ENCODE measurements at regions not wholly inside any gene's neighbourhood (a gene's known extent, or its start where the extent isn't known, plus 50 kb on each side); places are given as distances from the start of the nearest gene placed in this dataset.

GRCh38 chr5:27682600-27682999 lies 644.2 kb upstream of the CDH9 start:
- no peak for ATAC-seq (ENCODE audit: low read depth)
- Histone ChIP-seq H3K4me1 (ENCODE audit: insufficient read depth, poor library complexity, severe bottlenecking) (no peaks in the 10 kb centered on the region), H3K4me3 (ENCODE audit: severe bottlenecking) (no peak overlapping the region), H3K27ac (ENCODE audit: poor library complexity, severe bottlenecking) (no peak overlapping the region), H3K36me3 (ENCODE audit: low read depth) (no peaks in the 10 kb centered on the region), H3K27me3 (ENCODE audit: insufficient read depth, poor library complexity, severe bottlenecking) (no peaks in the 10 kb centered on the region), H3K9me3 (ENCODE audit: severe bottlenecking) (no peaks in the 10 kb centered on the region)
- DNase-seq (ENCODE audit: low spot score): no peak
- TF ChIP-seq, protein P1, sequence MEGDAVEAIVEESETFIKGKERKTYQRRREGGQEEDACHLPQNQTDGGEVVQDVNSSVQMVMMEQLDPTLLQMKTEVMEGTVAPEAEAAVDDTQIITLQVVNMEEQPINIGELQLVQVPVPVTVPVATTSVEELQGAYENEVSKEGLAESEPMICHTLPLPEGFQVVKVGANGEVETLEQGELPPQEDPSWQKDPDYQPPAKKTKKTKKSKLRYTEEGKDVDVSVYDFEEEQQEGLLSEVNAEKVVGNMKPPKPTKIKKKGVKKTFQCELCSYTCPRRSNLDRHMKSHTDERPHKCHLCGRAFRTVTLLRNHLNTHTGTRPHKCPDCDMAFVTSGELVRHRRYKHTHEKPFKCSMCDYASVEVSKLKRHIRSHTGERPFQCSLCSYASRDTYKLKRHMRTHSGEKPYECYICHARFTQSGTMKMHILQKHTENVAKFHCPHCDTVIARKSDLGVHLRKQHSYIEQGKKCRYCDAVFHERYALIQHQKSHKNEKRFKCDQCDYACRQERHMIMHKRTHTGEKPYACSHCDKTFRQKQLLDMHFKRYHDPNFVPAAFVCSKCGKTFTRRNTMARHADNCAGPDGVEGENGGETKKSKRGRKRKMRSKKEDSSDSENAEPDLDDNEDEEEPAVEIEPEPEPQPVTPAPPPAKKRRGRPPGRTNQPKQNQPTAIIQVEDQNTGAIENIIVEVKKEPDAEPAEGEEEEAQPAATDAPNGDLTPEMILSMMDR (IDR thresholded peaks at IDR 0.05; ENCODE audit: poor library complexity, severe bottlenecking): peak; percentile 21

GRCh38 chr5:27652505-27652904 lies 614.1 kb upstream of the CDH9 start:
- no peaks in the 10 kb centered on the region for H3K36me3 ChIP-seq (ENCODE audit: low read depth)
- TF ChIP-seq, protein P1 (IDR thresholded peaks at IDR 0.05; ENCODE audit: poor library complexity, severe bottlenecking): no peak
- ATAC-seq (ENCODE audit: low read depth) (no peak), DNase-seq (ENCODE audit: low spot score) (no peak)
- peaks cover 4% of the 10 kb centered on the region for H3K9me3 ChIP-seq (ENCODE audit: severe bottlenecking)
- no peak overlapping the region for H3K4me3 ChIP-seq (ENCODE audit: severe bottlenecking)
- no peak overlapping the region for H3K27ac ChIP-seq (ENCODE audit: poor library complexity, severe bottlenecking)
- no peaks in the 10 kb centered on the region for H3K4me1 ChIP-seq (ENCODE audit: insufficient read depth, poor library complexity, severe bottlenecking)
- no peaks in the 10 kb centered on the region for H3K27me3 ChIP-seq (ENCODE audit: insufficient read depth, poor library complexity, severe bottlenecking)

- Histone ChIP-seq H3K9me3 (ENCODE audit: severe bottlenecking) (no peaks in the 10 kb centered on the region), H3K27ac (ENCODE audit: poor library complexity, severe bottlenecking) (no peak overlapping the region), H3K27me3 (ENCODE audit: insufficient read depth, poor library complexity, severe bottlenecking) (no peaks in the 10 kb centered on the region), H3K4me3 (ENCODE audit: severe bottlenecking) (no peak overlapping the region), H3K36me3 (ENCODE audit: low read depth) (no peaks in the 10 kb centered on the region), H3K4me1 (ENCODE audit: insufficient read depth, poor library complexity, severe bottlenecking) (no peaks in the 10 kb centered on the region)
- DNase-seq (ENCODE audit: low spot score) (no peak), ATAC-seq (ENCODE audit: low read depth) (peak; percentile 52; the same call in 2 of the 3 replicates)
- TF ChIP-seq, protein P1 (IDR thresholded peaks at IDR 0.05; ENCODE audit: poor library complexity, severe bottlenecking): no peak
Observed at GRCh38 chr5:27639005-27639612, 600.7 kb upstream of the CDH9 start.

DNA sequence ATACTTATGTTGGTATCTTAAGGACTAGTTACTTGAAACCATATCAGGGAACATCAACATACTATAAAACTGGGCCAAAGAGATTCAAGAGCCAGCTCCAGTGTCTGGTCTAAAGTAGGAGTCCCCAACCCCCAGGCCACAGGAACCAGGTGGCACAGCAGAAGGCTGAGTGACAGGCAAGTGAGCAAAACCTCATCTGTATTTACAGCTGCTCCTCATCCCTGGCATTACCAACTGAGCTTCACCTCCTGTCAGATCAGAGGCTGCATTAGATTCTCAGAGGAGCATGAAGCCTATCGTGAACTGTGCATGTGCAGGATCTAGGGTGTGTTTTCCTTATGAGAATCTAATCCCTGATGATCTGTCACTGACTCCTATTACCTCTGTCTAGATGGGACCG lies 581.6 kb upstream of the CDH9 start:
- H3K36me3 ChIP-seq (ENCODE audit: low read depth): no peaks in the 10 kb centered on the region
- H3K4me1 ChIP-seq (ENCODE audit: insufficient read depth, poor library complexity, severe bottlenecking): no peaks in the 10 kb centered on the region
- DNase-seq (ENCODE audit: low spot score) (no peak), ATAC-seq (ENCODE audit: low read depth) (no peak)
- H3K9me3 ChIP-seq (ENCODE audit: severe bottlenecking): no peaks in the 10 kb centered on the region
- no peak overlapping the region for H3K4me3 ChIP-seq (ENCODE audit: severe bottlenecking)
- no peak overlapping the region for H3K27ac ChIP-seq (ENCODE audit: poor library complexity, severe bottlenecking)
- TF ChIP-seq, protein P1 (IDR thresholded peaks at IDR 0.05; ENCODE audit: poor library complexity, severe bottlenecking): no peak
- H3K27me3 ChIP-seq (ENCODE audit: insufficient read depth, poor library complexity, severe bottlenecking): no peaks in the 10 kb centered on the region

DNA sequence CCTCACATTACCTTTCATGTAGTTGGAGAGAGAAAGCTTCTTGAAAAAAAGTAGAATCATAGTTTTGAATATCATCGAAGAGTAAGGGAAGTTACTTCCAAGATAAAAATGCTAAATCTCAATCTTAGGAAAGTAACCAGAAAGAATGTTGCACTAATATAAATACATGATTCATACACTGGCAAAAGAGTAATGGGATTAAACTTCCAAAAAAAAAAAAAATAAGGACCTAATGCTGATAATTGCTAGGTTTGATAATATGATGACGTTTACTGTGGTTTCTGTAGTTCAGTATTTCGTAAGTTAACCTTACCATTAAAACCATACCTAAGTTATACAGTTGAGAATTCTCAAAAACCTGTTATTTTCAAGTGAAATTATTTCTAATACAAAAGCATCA lies 573.8 kb upstream of the CDH9 start:
- no peaks in the 10 kb centered on the region for H3K36me3 ChIP-seq (ENCODE audit: low read depth)
- H3K27me3 ChIP-seq (ENCODE audit: insufficient read depth, poor library complexity, severe bottlenecking): no peaks in the 10 kb centered on the region
- TF ChIP-seq, protein P1 (IDR thresholded peaks at IDR 0.05; ENCODE audit: poor library complexity, severe bottlenecking): no peak
- ATAC-seq (ENCODE audit: low read depth): no peak
- DNase-seq (ENCODE audit: low spot score): no peak
- no peak overlapping the region for H3K4me3 ChIP-seq (ENCODE audit: severe bottlenecking)
- H3K9me3 ChIP-seq (ENCODE audit: severe bottlenecking): no peaks in the 10 kb centered on the region
- peaks cover 5% of the 10 kb centered on the region for H3K4me1 ChIP-seq (ENCODE audit: insufficient read depth, poor library complexity, severe bottlenecking)
- H3K27ac ChIP-seq (ENCODE audit: poor library complexity, severe bottlenecking): no peak overlapping the region
